Tibial nerve (tissue), 4 donors: ENCODE measurements at regions not wholly inside any gene's neighbourhood (a gene's known extent, or its start where the extent isn't known, plus 50 kb on each side); places are given as distances from the start of the nearest gene placed in this dataset.

ENCODE experiments used
- EP300 ChIP-seq, 2 donors: sonication (generic); formaldehyde crosslinking; IDR thresholded peaks; one replicate each; pipeline ENCODE4 v1.6.1; 2017; ENCODE audit warnings: antibody characterized with exemption in 2 of 2, mild to moderate bottlenecking in 1 of 2
- POLR2A ChIP-seq, 2 donors: fragments of 450-650 bp; IDR thresholded peaks; one replicate each; pipeline ENCODE4 v1.6.1; 2017; ENCODE audit warnings: antibody characterized with exemption in 2 of 2, mild to moderate bottlenecking in 2 of 2, moderate library complexity in 2 of 2
- TF ChIP-seq, protein P1 (sequence below), 5 experiments: fragments of 200-600 bp in 3 of 5; fragments of 450-650 bp in 2 of 5; sonication (generic) in 3 of 5; IDR thresholded peaks; one replicate each; pipeline ENCODE4 v1.5.1; 2016 to 2019; ENCODE audit warnings: antibody characterized with exemption in 5 of 5, mild to moderate bottlenecking in 3 of 5, moderate library complexity in 2 of 5

DNA sequence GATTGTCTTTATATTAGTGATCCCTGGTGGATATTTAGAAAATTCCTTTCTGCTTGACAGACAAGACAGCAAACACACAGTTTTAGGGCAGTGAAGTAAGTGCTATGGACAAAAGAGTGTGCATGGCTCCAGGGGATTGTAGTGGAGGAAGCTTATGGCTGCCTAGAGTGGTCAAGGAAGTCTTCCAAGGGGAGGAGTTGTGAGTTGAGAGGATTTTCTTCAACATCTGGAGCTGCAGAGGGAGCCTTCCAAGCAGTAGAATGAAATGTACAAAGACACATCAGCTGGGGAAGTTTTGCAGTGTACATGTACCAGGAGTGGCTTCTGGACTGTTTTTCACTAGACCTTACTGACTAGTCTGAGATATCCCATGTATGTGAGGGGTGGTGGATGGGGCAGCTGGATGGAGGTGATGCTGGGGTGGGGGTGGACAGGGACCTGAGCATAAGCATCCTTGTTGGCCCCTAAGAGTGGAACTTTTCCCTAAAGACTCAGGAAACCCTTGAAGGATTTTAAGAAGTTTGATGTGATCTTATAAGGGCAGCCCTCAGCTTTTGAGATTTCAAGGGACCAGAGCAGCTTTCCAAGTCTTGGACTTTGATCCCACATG lies 160.5 kb upstream of the TAPT1 start:
- TF ChIP-seq, protein P1, sequence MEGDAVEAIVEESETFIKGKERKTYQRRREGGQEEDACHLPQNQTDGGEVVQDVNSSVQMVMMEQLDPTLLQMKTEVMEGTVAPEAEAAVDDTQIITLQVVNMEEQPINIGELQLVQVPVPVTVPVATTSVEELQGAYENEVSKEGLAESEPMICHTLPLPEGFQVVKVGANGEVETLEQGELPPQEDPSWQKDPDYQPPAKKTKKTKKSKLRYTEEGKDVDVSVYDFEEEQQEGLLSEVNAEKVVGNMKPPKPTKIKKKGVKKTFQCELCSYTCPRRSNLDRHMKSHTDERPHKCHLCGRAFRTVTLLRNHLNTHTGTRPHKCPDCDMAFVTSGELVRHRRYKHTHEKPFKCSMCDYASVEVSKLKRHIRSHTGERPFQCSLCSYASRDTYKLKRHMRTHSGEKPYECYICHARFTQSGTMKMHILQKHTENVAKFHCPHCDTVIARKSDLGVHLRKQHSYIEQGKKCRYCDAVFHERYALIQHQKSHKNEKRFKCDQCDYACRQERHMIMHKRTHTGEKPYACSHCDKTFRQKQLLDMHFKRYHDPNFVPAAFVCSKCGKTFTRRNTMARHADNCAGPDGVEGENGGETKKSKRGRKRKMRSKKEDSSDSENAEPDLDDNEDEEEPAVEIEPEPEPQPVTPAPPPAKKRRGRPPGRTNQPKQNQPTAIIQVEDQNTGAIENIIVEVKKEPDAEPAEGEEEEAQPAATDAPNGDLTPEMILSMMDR (IDR thresholded peaks at IDR 0.05): no peak
- no peak for TF ChIP-seq EP300 (IDR thresholded peaks at IDR 0.05)
- no peak for TF ChIP-seq POLR2A (IDR thresholded peaks at IDR 0.05)
